SK-N-MC (cell line): ENCODE measurements at regions not wholly inside any gene's neighbourhood (a gene's known extent, or its start where the extent isn't known, plus 50 kb on each side); places are given as distances from the start of the nearest gene placed in this dataset.

Experiments used
- DNase-seq: peaks from one replicate; pipeline ENCODE4 v3.0.0-alpha.2; 2011; ENCODE audit warnings: low read depth, low spot score
- H3K27ac ChIP-seq: fragments of 200-600 bp; sonication (generic); 2 replicates; pipeline ENCODE4 v1.5.1; 2016; ENCODE audit warnings: mixed run types
- H3K36me3 ChIP-seq: fragments of 200-600 bp; sonication (generic); 2 replicates; pipeline ENCODE4 v1.6.1; 2017; ENCODE audit warnings: antibody characterized with exemption, low read length, mixed read lengths; ENCODE audit not compliant: insufficient read depth
- H3K4me3 ChIP-seq: fragments of 200-600 bp; sonication (generic); 2 replicates; pipeline ENCODE4 v1.5.1; 2016
- H3K9ac ChIP-seq: fragments of 200-600 bp; sonication (generic); 2 replicates; pipeline ENCODE4 v1.8.0; 2017; ENCODE audit warnings: mixed run types, mixed read lengths; ENCODE audit not compliant: insufficient read length
- H3K9me3 ChIP-seq: fragments of 200-600 bp; sonication (generic); 2 replicates; pipeline ENCODE4 v1.6.1; 2017; ENCODE audit warnings: low read depth, mild to moderate bottlenecking, antibody characterized with exemption, low read length, moderate library complexity, mixed read lengths
- EZH2 ChIP-seq: fragments of 200-600 bp; sonication (generic); IDR thresholded peaks from one replicate; pipeline ENCODE4 v1.6.1; 2017; ENCODE audit warnings: antibody characterized with exemption
- FOXP2 ChIP-seq: optimal IDR thresholded peaks from 2 replicates; pipeline ENCODE3; 2011; ENCODE audit warnings: mild to moderate bottlenecking, moderate library complexity; ENCODE audit not compliant: insufficient read depth; ENCODE audit errors: extremely low read length, control extremely low read depth
- POLR2AphosphoS5 ChIP-seq: IDR thresholded peaks from 2 replicates; pipeline ENCODE4 v1.6.1; 2012; ENCODE audit warnings: mild to moderate bottlenecking, low read depth, low read length, borderline replicate concordance

GRCh38 chr11:129593098-129593497 is 217.4 kb downstream of the BARX2 start:
- Histone ChIP-seq H3K4me3 (no peak overlapping the region), H3K9me3 (no peaks in the 10 kb centered on the region), H3K36me3 (no peaks in the 10 kb centered on the region), H3K27ac (no peak overlapping the region), H3K9ac (no peak overlapping the region)
- DNase-seq = no peak
- no peak for TF ChIP-seq FOXP2
- TF ChIP-seq POLR2AphosphoS5 = no peak
- TF ChIP-seq EZH2 = no peak

- Histone ChIP-seq H3K9me3 (no peaks in the 10 kb centered on the region), H3K4me3 (no peak overlapping the region), H3K27ac (no peak overlapping the region), H3K9ac (no peak overlapping the region), H3K36me3 (no peaks in the 10 kb centered on the region)
- no peak for DNase-seq
- TF ChIP-seq FOXP2 (no peak), POLR2AphosphoS5 (no peak), EZH2 (no peak)
Observed at GRCh38 chr11:129595038-129595962, 219.7 kb downstream of the BARX2 start.

- TF ChIP-seq FOXP2 (no peak), POLR2AphosphoS5 (no peak), EZH2 (no peak)
- Histone ChIP-seq H3K36me3 (no peaks in the 10 kb centered on the region), H3K27ac (no peak overlapping the region), H3K9ac (no peak overlapping the region), H3K9me3 (no peaks in the 10 kb centered on the region), H3K4me3 (no peak overlapping the region)
- no peak for DNase-seq
Observed at GRCh38 chr11:129596351-129596750, 219.3 kb upstream of the TMEM45B start.

- TF ChIP-seq POLR2AphosphoS5 = no peak
- TF ChIP-seq FOXP2 = no peak
- no peak for TF ChIP-seq EZH2
- Histone ChIP-seq H3K36me3 (no peaks in the 10 kb centered on the region), H3K9me3 (no peaks in the 10 kb centered on the region), H3K9ac (no peak overlapping the region), H3K27ac (no peak overlapping the region), H3K4me3 (no peak overlapping the region)
- no peak for DNase-seq
Observed at GRCh38 chr11:129598378-129598777, 217.3 kb upstream of the TMEM45B start.

- Histone ChIP-seq H3K36me3 (no peaks in the 10 kb centered on the region), H3K4me3 (no peak overlapping the region), H3K9ac (no peak overlapping the region), H3K27ac (no peak overlapping the region), H3K9me3 (no peaks in the 10 kb centered on the region)
- DNase-seq = no peak
- TF ChIP-seq FOXP2 (no peak), POLR2AphosphoS5 (no peak), EZH2 (no peak)
Observed at GRCh38 chr11:129605815-129606214, 209.8 kb upstream of the TMEM45B start.

- no peaks in the 10 kb centered on the region for H3K9me3 ChIP-seq
- no peak overlapping the region for H3K27ac ChIP-seq
- H3K36me3 ChIP-seq = no peaks in the 10 kb centered on the region
- TF ChIP-seq FOXP2 (no peak), POLR2AphosphoS5 (no peak), EZH2 (no peak)
- H3K9ac ChIP-seq = no peak overlapping the region
- DNase-seq = no peak
- H3K4me3 ChIP-seq = no peak overlapping the region
Observed at GRCh38 chr11:129608711-129609110, 206.9 kb upstream of the TMEM45B start.

GRCh38 chr11:129610125-129610524 is 205.5 kb upstream of the TMEM45B start:
- Histone ChIP-seq H3K9ac (no peak overlapping the region), H3K4me3 (no peak overlapping the region), H3K27ac (no peak overlapping the region), H3K36me3 (no peaks in the 10 kb centered on the region), H3K9me3 (no peaks in the 10 kb centered on the region)
- DNase-seq = no peak
- TF ChIP-seq FOXP2 (no peak), POLR2AphosphoS5 (no peak), EZH2 (no peak)

GRCh38 chr11:129610545-129610944 is 205.1 kb upstream of the TMEM45B start:
- Histone ChIP-seq H3K9me3 (no peaks in the 10 kb centered on the region), H3K9ac (no peak overlapping the region), H3K4me3 (no peak overlapping the region), H3K36me3 (no peaks in the 10 kb centered on the region), H3K27ac (no peak overlapping the region)
- no peak for TF ChIP-seq FOXP2
- TF ChIP-seq POLR2AphosphoS5 = no peak
- TF ChIP-seq EZH2 = no peak
- no peak for DNase-seq

- no peaks in the 10 kb centered on the region for H3K36me3 ChIP-seq
- no peaks in the 10 kb centered on the region for H3K9me3 ChIP-seq
- H3K4me3 ChIP-seq = no peak overlapping the region
- TF ChIP-seq FOXP2 (no peak), POLR2AphosphoS5 (no peak), EZH2 (no peak)
- no peak overlapping the region for H3K9ac ChIP-seq
- no peak for DNase-seq
- no peak overlapping the region for H3K27ac ChIP-seq
Observed at GRCh38 chr11:129611661-129612446, 203.8 kb upstream of the TMEM45B start.
